ENCODE measurements at regions not wholly inside any gene's neighbourhood (a gene's known extent, or its start where the extent isn't known, plus 50 kb on each side); places are given as distances from the start of the nearest gene placed in this dataset.

DNA sequence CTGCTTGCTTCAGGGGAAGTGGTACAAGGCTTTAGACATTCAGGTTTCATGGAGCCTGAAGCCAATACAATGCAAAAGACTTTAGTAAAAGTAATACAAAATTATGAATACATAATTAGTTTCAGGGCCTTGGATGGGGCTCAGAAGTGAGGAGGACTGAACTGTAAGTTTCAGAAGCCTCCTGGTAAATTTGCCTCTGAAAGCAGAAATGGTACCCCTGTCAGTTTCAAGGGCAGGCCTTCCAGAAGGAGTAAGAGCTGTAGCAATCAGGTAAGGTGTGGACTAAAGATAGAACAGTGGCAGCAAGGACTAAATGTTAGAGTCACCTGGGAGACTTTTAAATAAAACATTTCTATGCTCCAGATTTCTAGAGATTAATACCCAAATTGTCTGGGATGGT is 402.5 kb upstream of the GOLIM4 start:
- Histone ChIP-seq H3K27me3 (ENCODE audit: control insufficient read depth in 2 of 2, insufficient read depth in 1 of 2, low read length in 1 of 2) (no peaks in the 10 kb centered on the region), H3K36me3 (ENCODE audit: control insufficient read depth in 2 of 2, insufficient read depth in 2 of 2, low read length in 1 of 2) (no peaks in the 10 kb centered on the region), H3K4me3 (ENCODE audit: low read length in 2 of 2) (no peak overlapping the region), H3K4me1 (ENCODE audit: control insufficient read depth in 2 of 2, insufficient read depth in 2 of 2, low read length in 2 of 2) (no peaks in the 10 kb centered on the region), H3K9me3 (ENCODE audit: control insufficient read depth in 2 of 2, insufficient read depth in 1 of 2, low read length in 1 of 2) (no peaks in the 10 kb centered on the region), H3K27ac (ENCODE audit: low read depth in 1 of 2, low read length in 1 of 2) (no peak overlapping the region)
- DNase-seq (ENCODE audit: low read depth in 6 of 9, low spot score in 9 of 9): no peak

DNA sequence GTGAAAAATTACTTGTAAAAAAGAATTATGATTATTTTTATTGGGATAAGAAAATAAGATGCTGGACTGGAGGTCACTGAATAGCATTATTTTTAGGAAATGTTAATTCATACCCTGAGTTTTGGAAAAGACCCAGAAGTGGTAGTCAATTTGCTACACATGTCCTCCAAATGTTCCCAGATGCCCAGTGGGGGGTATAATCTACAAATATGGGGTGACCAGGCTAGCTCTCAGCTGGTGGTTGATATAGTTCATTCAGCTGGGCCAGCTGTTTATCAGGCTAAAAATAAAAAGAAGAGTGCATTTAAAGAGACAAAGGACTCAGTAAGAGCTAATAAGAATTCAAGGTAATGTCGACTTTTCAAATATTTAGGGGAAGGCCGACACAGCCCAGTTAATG is 402.0 kb upstream of the GOLIM4 start:
- Histone ChIP-seq H3K27ac (ENCODE audit: low read depth in 1 of 2, low read length in 1 of 2) (no peak overlapping the region), H3K36me3 (ENCODE audit: control insufficient read depth in 2 of 2, insufficient read depth in 2 of 2, low read length in 1 of 2) (no peaks in the 10 kb centered on the region), H3K9me3 (ENCODE audit: control insufficient read depth in 2 of 2, insufficient read depth in 1 of 2, low read length in 1 of 2) (no peaks in the 10 kb centered on the region), H3K4me3 (ENCODE audit: low read length in 2 of 2) (no peak overlapping the region), H3K4me1 (ENCODE audit: control insufficient read depth in 2 of 2, insufficient read depth in 2 of 2, low read length in 2 of 2) (no peaks in the 10 kb centered on the region), H3K27me3 (ENCODE audit: control insufficient read depth in 2 of 2, insufficient read depth in 1 of 2, low read length in 1 of 2) (no peaks in the 10 kb centered on the region)
- WGBS: 49% methylated on average over 2 of the region's 2 CpGs
- DNase-seq (ENCODE audit: low read depth in 6 of 9, low spot score in 9 of 9): no peak

DNA sequence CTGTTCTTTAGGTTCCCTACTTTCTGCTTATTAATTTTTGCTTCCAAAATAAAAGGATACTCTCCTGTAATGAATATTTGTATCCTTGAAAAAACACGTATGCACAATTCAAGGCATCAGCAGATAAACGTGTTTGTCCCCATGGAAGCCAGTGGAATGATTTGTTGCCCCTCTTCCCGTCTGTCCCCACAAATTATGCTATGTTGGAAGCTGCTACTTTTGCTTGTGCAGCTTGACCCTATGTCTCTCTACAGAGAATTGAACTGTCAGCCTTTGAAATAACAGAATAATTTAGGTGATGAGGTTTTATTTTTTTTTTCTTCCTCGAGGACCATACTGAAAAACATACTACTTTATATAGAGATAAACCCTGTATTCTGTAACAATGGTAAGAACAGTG is 401.5 kb upstream of the GOLIM4 start:
- no peak for DNase-seq (ENCODE audit: low read depth in 6 of 9, low spot score in 9 of 9)
- H3K4me3 ChIP-seq (ENCODE audit: low read length in 2 of 2): no peak overlapping the region
- H3K4me1 ChIP-seq (ENCODE audit: control insufficient read depth in 2 of 2, insufficient read depth in 2 of 2, low read length in 2 of 2): no peaks in the 10 kb centered on the region
- no peaks in the 10 kb centered on the region for H3K9me3 ChIP-seq (ENCODE audit: control insufficient read depth in 2 of 2, insufficient read depth in 1 of 2, low read length in 1 of 2)
- 93% methylated on average over 4 of the region's 4 CpGs for WGBS
- H3K27me3 ChIP-seq (ENCODE audit: control insufficient read depth in 2 of 2, insufficient read depth in 1 of 2, low read length in 1 of 2): no peaks in the 10 kb centered on the region
- no peaks in the 10 kb centered on the region for H3K36me3 ChIP-seq (ENCODE audit: control insufficient read depth in 2 of 2, insufficient read depth in 2 of 2, low read length in 1 of 2)
- H3K27ac ChIP-seq (ENCODE audit: low read depth in 1 of 2, low read length in 1 of 2): no peak overlapping the region

DNA sequence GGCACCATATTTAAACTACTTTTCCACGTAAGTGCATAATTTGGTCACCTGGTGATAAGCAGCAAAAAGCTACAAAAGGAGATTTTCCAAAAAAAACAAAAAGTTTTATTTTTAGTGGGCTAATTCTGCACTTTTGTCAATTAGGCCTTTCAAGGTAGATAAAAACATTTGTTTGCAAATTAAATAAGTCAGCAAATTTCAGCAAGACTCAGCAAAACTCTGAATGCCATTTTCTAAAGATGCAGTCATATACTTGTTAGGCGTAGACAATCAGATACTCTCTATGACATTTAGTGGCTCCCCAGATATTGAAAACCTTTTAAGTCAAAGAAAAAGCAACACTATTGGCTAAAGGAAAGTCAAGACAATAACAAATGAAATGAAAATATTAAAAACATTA is 400.2 kb upstream of the GOLIM4 start:
- Histone ChIP-seq H3K27me3 (ENCODE audit: control insufficient read depth in 2 of 2, insufficient read depth in 1 of 2, low read length in 1 of 2) (no peaks in the 10 kb centered on the region), H3K4me3 (ENCODE audit: low read length in 2 of 2) (no peak overlapping the region), H3K9me3 (ENCODE audit: control insufficient read depth in 2 of 2, insufficient read depth in 1 of 2, low read length in 1 of 2) (no peaks in the 10 kb centered on the region), H3K27ac (ENCODE audit: low read depth in 1 of 2, low read length in 1 of 2) (no peak overlapping the region), H3K4me1 (ENCODE audit: control insufficient read depth in 2 of 2, insufficient read depth in 2 of 2, low read length in 2 of 2) (no peaks in the 10 kb centered on the region), H3K36me3 (ENCODE audit: control insufficient read depth in 2 of 2, insufficient read depth in 2 of 2, low read length in 1 of 2) (no peaks in the 10 kb centered on the region)
- DNase-seq (ENCODE audit: low read depth in 6 of 9, low spot score in 9 of 9): no peak
- WGBS: 98% methylated on average over 2 of the region's 2 CpGs

DNA sequence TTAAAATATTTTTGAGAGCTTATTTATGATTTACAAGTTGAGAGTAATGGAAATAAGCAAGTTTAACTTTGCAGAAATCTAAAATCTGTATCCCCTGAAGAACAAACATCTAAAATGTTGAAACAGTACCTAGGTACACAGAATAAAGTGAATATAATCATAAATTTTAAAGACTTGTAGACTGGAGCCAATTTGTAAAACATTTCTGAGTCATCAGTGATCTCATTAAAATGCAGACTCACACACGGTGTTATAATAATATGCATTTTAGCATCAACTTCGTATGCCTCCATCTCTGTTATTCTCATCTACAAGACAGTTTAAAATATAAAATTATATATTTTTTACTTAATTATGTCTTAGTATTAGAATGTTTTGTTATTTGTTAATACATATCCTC is 399.5 kb upstream of the GOLIM4 start:
- no peaks in the 10 kb centered on the region for H3K36me3 ChIP-seq (ENCODE audit: control insufficient read depth in 2 of 2, insufficient read depth in 2 of 2, low read length in 1 of 2)
- 95% methylated on average over 2 of the region's 2 CpGs for WGBS
- H3K9me3 ChIP-seq (ENCODE audit: control insufficient read depth in 2 of 2, insufficient read depth in 1 of 2, low read length in 1 of 2): no peaks in the 10 kb centered on the region
- DNase-seq (ENCODE audit: low read depth in 6 of 9, low spot score in 9 of 9): no peak
- H3K4me1 ChIP-seq (ENCODE audit: control insufficient read depth in 2 of 2, insufficient read depth in 2 of 2, low read length in 2 of 2): no peaks in the 10 kb centered on the region
- no peak overlapping the region for H3K27ac ChIP-seq (ENCODE audit: low read depth in 1 of 2, low read length in 1 of 2)
- H3K4me3 ChIP-seq (ENCODE audit: low read length in 2 of 2): no peak overlapping the region
- H3K27me3 ChIP-seq (ENCODE audit: control insufficient read depth in 2 of 2, insufficient read depth in 1 of 2, low read length in 1 of 2): no peaks in the 10 kb centered on the region

DNA sequence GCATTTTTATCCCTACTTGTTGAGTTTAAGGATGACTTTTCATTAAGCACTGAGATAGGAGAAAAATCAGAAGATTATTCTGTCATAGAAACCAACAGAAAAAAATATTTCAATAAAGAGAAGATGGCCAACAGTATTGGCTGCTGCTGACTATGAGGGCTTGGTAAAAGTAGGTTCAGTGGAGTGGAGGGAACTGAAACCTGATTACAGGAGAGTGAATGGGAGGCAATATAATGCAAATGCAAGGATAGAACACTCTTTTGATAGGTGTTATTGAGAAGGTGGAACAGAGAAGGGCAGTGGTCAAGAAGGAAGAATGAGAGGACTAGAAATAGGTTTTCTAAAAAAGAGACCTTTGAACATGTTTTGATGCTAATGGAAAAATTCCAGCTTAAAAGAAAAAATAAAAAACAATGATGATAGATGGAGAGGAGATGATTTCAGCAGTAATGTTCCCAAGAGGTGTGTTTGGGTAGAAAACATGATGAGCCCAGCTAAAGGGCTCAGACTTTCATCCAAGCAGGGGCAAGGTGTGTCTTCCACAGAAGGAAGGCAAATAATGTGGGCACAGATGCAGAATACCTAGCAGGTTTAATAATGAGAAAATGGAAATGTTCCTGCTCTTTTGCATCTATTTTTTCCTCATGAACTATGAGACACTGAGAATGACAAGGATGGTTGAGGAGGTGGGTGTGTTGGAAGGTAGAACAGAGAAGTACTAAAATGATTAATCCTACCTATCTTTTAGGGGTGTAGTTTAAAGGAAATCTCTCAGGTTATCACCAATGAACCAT is 397.9 kb upstream of the GOLIM4 start:
- Histone ChIP-seq H3K4me1 (ENCODE audit: control insufficient read depth in 2 of 2, insufficient read depth in 2 of 2, low read length in 2 of 2) (no peaks in the 10 kb centered on the region), H3K9me3 (ENCODE audit: control insufficient read depth in 2 of 2, insufficient read depth in 1 of 2, low read length in 1 of 2) (no peaks in the 10 kb centered on the region), H3K27ac (ENCODE audit: low read depth in 1 of 2, low read length in 1 of 2) (no peak overlapping the region), H3K27me3 (ENCODE audit: control insufficient read depth in 2 of 2, insufficient read depth in 1 of 2, low read length in 1 of 2) (no peaks in the 10 kb centered on the region), H3K4me3 (ENCODE audit: low read length in 2 of 2) (no peak overlapping the region), H3K36me3 (ENCODE audit: control insufficient read depth in 2 of 2, insufficient read depth in 2 of 2, low read length in 1 of 2) (no peaks in the 10 kb centered on the region)
- DNase-seq (ENCODE audit: low read depth in 6 of 9, low spot score in 9 of 9): no peak

DNA sequence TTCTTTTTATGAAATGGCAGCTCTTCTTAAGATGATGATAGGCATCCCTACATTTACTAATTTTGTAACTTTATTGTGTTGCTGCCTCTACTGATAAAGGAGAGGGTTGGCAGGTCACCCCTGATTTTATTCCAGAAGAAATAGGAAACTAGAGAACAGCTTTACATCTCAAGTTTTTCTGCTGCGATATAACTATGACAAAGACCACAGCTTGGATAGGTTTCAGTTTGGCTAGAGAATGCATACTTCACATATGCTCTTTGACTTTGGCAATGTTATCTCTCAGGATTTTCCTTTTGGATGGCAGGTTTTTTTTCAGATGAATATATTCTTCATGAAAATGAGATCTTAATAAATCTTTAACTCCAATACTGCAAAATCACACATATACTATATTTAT is 395.3 kb upstream of the GOLIM4 start:
- 94% methylated on average over 1 of the region's 1 CpG for WGBS
- Histone ChIP-seq H3K9me3 (ENCODE audit: control insufficient read depth in 2 of 2, insufficient read depth in 1 of 2, low read length in 1 of 2) (no peaks in the 10 kb centered on the region), H3K4me1 (ENCODE audit: control insufficient read depth in 2 of 2, insufficient read depth in 2 of 2, low read length in 2 of 2) (no peaks in the 10 kb centered on the region), H3K27ac (ENCODE audit: low read depth in 1 of 2, low read length in 1 of 2) (no peak overlapping the region), H3K4me3 (ENCODE audit: low read length in 2 of 2) (no peak overlapping the region), H3K36me3 (ENCODE audit: control insufficient read depth in 2 of 2, insufficient read depth in 2 of 2, low read length in 1 of 2) (no peaks in the 10 kb centered on the region), H3K27me3 (ENCODE audit: control insufficient read depth in 2 of 2, insufficient read depth in 1 of 2, low read length in 1 of 2) (no peaks in the 10 kb centered on the region)
- DNase-seq (ENCODE audit: low read depth in 6 of 9, low spot score in 9 of 9): no peak

DNA sequence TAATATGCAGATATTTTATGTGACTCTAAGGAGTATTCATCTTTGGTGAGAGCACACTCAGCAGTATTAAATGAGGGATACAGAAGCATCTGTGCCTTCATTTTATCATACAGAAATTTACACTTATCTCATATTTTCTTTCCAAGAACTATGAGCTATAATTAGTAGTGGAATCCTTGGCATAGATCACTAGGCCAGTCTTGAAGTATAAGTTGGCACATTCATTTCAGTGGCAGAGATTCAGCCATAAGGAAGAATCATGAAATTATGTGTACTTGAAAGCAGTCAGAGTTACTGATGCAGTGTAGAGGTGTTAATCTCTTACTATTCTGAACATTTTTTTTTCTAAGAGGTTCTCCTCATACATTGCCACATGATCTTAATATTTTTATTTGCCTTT is 393.6 kb upstream of the GOLIM4 start:
- Histone ChIP-seq H3K9me3 (ENCODE audit: control insufficient read depth in 2 of 2, insufficient read depth in 1 of 2, low read length in 1 of 2) (no peaks in the 10 kb centered on the region), H3K27ac (ENCODE audit: low read depth in 1 of 2, low read length in 1 of 2) (no peak overlapping the region), H3K4me3 (ENCODE audit: low read length in 2 of 2) (no peak overlapping the region), H3K36me3 (ENCODE audit: control insufficient read depth in 2 of 2, insufficient read depth in 2 of 2, low read length in 1 of 2) (no peaks in the 10 kb centered on the region), H3K4me1 (ENCODE audit: control insufficient read depth in 2 of 2, insufficient read depth in 2 of 2, low read length in 2 of 2) (no peaks in the 10 kb centered on the region), H3K27me3 (ENCODE audit: control insufficient read depth in 2 of 2, insufficient read depth in 1 of 2, low read length in 1 of 2) (no peaks in the 10 kb centered on the region)
- DNase-seq (ENCODE audit: low read depth in 6 of 9, low spot score in 9 of 9): no peak

DNA sequence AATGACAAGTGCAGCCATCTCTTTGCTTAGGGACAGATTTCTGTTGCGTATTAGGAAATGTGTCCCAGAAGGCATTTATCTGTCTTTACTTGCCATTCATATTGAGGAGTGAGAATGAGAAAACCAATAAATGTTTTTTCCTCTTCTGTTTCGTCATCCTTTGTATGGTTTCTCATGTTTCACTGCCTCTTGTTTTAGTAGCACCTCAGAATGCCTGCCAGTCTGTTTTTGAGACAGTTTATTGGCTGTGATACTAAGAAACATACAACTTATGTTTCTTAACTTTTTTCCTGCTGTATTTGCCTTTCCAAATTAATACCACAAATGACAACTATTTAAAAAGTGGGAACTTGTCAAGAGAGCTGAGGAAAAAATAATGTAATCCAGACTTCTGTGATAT is 390.2 kb upstream of the GOLIM4 start:
- Histone ChIP-seq H3K36me3 (ENCODE audit: control insufficient read depth in 2 of 2, insufficient read depth in 2 of 2, low read length in 1 of 2) (no peaks in the 10 kb centered on the region), H3K27ac (ENCODE audit: low read depth in 1 of 2, low read length in 1 of 2) (no peak overlapping the region), H3K27me3 (ENCODE audit: control insufficient read depth in 2 of 2, insufficient read depth in 1 of 2, low read length in 1 of 2) (no peaks in the 10 kb centered on the region), H3K9me3 (ENCODE audit: control insufficient read depth in 2 of 2, insufficient read depth in 1 of 2, low read length in 1 of 2) (no peaks in the 10 kb centered on the region), H3K4me1 (ENCODE audit: control insufficient read depth in 2 of 2, insufficient read depth in 2 of 2, low read length in 2 of 2) (no peaks in the 10 kb centered on the region), H3K4me3 (ENCODE audit: low read length in 2 of 2) (no peak overlapping the region)
- 88% methylated on average over 2 of the region's 2 CpGs for WGBS
- DNase-seq (ENCODE audit: low read depth in 6 of 9, low spot score in 9 of 9): no peak

Data from thymus (tissue), 11 donors.